ENCODE measurements at regions not wholly inside any gene's neighbourhood (a gene's known extent, or its start where the extent isn't known, plus 50 kb on each side); places are given as distances from the start of the nearest gene placed in this dataset.

- TF ChIP-seq CTCF (conservative IDR thresholded peaks at IDR 0.05; ENCODE audit: low read depth, low read length) (no peak), EZH2 (IDR thresholded peaks at IDR 0.05; ENCODE audit: borderline replicate concordance, low read depth, low read length, poor library complexity, severe bottlenecking) (no peak)
Observed at GRCh38 chr18:28802546-28802945, 625.6 kb upstream of the CDH2 start.

Data from A673 (cell line).